Ramos (cell line): ENCODE measurements at regions not wholly inside any gene's neighbourhood (a gene's known extent, or its start where the extent isn't known, plus 50 kb on each side); places are given as distances from the start of the nearest gene placed in this dataset.

ENCODE experiments used
- in situ Hi-C: fragments of 300-500 bp; cut with MboI; formaldehyde crosslinking; loops from one replicate; pipeline ENCODE4 v1.14.3; 2022; ENCODE audit warnings: low sequenced_read_pairs; ENCODE audit not compliant: unreplicated experiment

- in situ Hi-C loops = no loop called here
These were observed 1773.4 kb upstream of the MIR17HG start for GRCh38 chr13:89574077-89574476.

GRCh38 chr13:89577301-89577700 lies 1770.2 kb upstream of the MIR17HG start:
- in situ Hi-C loops = no loop called here

- in situ Hi-C loops = no loop called here
These were observed 1763.3 kb upstream of the MIR17HG start for GRCh38 chr13:89584058-89584620.

- in situ Hi-C loops = no loop called here
These were observed 1744.8 kb upstream of the MIR17HG start for GRCh38 chr13:89602655-89603054.

- in situ Hi-C loops = no loop called here
These were observed 1744.3 kb upstream of the MIR17HG start for GRCh38 chr13:89603187-89603586.

- in situ Hi-C loops = no loop called here
These were observed 1738.2 kb upstream of the MIR17HG start for GRCh38 chr13:89609318-89609717.

GRCh38 chr13:89610331-89610730 lies 1737.2 kb upstream of the MIR17HG start:
- in situ Hi-C loops = no loop called here

GRCh38 chr13:89610881-89611280 lies 1736.6 kb upstream of the MIR17HG start:
- in situ Hi-C loops = no loop called here

- in situ Hi-C loops = no loop called here
These were observed 1719.5 kb upstream of the MIR17HG start for GRCh38 chr13:89627996-89628395.

- in situ Hi-C loops = no loop called here
These were observed 1718.9 kb upstream of the MIR17HG start for GRCh38 chr13:89628567-89628966.

- in situ Hi-C loops = no loop called here
These were observed 1697.3 kb upstream of the MIR17HG start for GRCh38 chr13:89650226-89650625.

GRCh38 chr13:89660752-89661151 lies 1686.7 kb upstream of the MIR17HG start:
- in situ Hi-C loops = no loop called here

GRCh38 chr13:89673789-89674311 lies 1673.6 kb upstream of the MIR17HG start:
- in situ Hi-C loops = no loop called here

GRCh38 chr13:89678466-89679121 lies 1668.9 kb upstream of the MIR17HG start:
- in situ Hi-C loops = no loop called here

GRCh38 chr13:89684896-89685295 lies 1662.6 kb upstream of the MIR17HG start:
- in situ Hi-C loops = no loop called here

- in situ Hi-C loops = no loop called here
These were observed 1661.3 kb upstream of the MIR17HG start for GRCh38 chr13:89686171-89686570.

GRCh38 chr13:89687066-89687465 lies 1660.4 kb upstream of the MIR17HG start:
- in situ Hi-C loops = no loop called here

GRCh38 chr13:89688918-89689317 lies 1658.6 kb upstream of the MIR17HG start:
- in situ Hi-C loops = no loop called here

- in situ Hi-C loops = no loop called here
These were observed 1653.0 kb upstream of the MIR17HG start for GRCh38 chr13:89694451-89694850.

GRCh38 chr13:89695343-89696257 lies 1651.9 kb upstream of the MIR17HG start:
- in situ Hi-C loops = no loop called here

GRCh38 chr13:89701913-89702312 lies 1645.6 kb upstream of the MIR17HG start:
- in situ Hi-C loops = no loop called here
